ENCODE measurements at regions not wholly inside any gene's neighbourhood (a gene's known extent, or its start where the extent isn't known, plus 50 kb on each side); places are given as distances from the start of the nearest gene placed in this dataset.

DNA sequence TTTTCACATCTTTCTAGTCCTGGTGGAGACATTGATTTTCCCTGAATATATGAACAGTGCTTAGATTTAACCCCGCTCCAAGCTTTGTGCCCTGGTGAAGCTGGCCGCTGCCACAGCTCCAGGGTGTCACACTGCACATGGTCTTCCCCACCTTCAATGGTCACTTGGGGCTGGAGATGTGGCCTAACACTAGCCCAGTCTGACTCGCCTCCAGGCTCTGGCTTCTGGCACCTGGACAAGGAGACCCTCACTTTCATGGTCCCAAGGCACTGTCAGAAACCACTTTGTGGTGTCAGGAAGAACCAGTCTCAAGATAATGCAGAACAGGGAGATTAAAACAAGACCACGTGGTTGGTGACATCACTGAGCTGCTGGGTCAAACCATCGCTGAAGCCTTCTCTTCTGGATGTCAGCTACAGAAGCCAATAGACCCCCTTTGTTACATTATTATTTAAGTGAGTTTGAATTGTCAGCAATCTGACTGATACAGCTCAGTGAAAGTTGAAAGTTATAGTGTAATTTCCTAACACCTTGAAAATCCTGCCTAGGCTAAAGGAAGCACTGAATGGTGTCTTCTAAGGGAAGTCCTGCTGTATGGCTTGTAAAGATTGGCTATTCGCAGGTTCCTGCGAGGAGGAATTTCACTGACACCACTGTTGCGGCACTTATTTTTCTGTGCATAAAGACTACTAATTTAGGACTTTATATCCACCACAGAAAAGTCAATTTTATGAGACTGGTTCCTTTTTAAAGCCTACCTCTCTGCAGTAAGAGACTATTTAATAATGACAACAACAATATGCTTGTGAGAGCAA is 55.0 kb upstream of the CTDP1 start:
- WGBS, 2 donors: 63 to 71% methylated on average over 8 of the region's 8 CpGs
- TF ChIP-seq, protein P1, sequence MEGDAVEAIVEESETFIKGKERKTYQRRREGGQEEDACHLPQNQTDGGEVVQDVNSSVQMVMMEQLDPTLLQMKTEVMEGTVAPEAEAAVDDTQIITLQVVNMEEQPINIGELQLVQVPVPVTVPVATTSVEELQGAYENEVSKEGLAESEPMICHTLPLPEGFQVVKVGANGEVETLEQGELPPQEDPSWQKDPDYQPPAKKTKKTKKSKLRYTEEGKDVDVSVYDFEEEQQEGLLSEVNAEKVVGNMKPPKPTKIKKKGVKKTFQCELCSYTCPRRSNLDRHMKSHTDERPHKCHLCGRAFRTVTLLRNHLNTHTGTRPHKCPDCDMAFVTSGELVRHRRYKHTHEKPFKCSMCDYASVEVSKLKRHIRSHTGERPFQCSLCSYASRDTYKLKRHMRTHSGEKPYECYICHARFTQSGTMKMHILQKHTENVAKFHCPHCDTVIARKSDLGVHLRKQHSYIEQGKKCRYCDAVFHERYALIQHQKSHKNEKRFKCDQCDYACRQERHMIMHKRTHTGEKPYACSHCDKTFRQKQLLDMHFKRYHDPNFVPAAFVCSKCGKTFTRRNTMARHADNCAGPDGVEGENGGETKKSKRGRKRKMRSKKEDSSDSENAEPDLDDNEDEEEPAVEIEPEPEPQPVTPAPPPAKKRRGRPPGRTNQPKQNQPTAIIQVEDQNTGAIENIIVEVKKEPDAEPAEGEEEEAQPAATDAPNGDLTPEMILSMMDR (IDR thresholded peaks at IDR 0.05): no peak
- TF ChIP-seq POLR2A (IDR thresholded peaks at IDR 0.05): no peak
- peak in 1 of 2 donors; percentile 71 for DNase-seq (ENCODE audit: low spot score in 2 of 2)
- intact Hi-C loops (cut with DNase I; ENCODE audit: low total_unique reads): no loop called here
- H3K4me3 ChIP-seq (ENCODE audit: low read depth, poor library complexity, severe bottlenecking): no peak overlapping the region

DNA sequence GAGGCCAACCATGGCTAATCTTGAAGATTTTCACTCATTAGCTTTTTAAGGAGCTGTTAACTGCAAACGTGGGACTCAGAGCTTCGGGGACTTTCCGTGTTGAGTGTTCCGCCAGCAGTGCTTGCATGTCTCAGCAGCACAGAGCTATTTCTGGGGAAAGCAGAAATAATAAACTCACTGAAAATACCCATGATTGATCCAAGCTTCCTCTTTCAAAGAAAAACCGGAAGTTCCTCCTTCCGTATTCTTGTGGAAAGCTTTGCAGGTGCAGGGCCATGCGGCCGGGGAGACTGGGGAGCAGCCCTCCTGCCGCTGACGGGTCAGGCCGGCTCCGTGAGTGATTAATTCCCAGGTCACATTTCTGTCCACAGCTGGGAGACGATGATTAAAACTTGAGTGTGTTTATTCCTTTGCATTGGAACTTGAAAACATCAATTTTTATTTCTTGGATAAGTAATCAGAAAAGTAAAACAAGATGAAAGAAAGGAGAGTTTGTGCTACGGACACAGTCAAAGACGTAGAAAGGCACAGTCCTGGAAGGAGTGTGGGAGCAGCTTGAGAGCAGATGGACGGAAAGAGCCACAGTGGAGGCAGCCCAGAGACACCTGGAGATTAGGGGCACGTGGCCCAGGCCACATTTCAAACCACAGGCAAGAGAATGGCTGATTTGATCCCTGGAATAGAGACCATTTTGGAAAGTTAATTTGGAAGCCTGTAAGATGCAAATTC is 54.2 kb upstream of the CTDP1 start:
- TF ChIP-seq, protein P1 (IDR thresholded peaks at IDR 0.05): no peak
- no peak for TF ChIP-seq POLR2A (IDR thresholded peaks at IDR 0.05)
- intact Hi-C loops (cut with DNase I; ENCODE audit: low total_unique reads): no loop called here
- WGBS, 2 donors: 34 to 37% methylated on average over 17 of the region's 17 CpGs
- H3K4me3 ChIP-seq (ENCODE audit: low read depth, poor library complexity, severe bottlenecking): no peak overlapping the region
- peak in 1 of 2 donors; percentile 68 for DNase-seq (ENCODE audit: low spot score in 2 of 2)

DNA sequence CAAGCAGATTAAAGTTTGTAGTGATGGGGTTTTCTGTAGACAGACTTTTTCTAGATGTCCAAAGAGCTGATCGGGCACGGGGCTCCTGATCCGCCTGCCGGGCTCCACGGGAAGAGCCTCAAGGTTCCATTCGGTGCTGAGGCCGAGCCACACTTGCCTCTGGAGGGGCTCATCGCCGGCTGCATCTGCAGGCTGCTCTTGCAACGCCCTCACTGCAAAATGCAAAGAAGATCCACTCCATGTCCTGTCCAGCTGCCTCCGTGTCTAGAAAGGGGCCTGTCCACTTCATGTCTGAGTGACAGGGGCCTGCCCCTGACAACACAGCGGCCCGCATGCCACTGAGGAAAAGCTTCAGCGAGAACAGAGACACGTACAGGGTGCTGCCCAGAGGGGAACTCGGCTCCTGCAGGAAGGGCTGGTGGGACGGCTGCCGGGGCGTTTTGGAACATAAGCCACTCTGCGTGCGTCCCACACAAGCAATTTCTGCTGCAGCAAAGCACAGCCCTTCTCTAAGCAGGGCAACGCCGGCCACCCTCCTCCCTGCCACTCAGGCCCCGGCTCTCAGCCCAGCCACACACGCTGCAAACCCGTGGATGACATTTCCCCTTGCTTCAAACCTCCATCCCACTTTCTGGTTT is 53.6 kb upstream of the CTDP1 start:
- WGBS, 2 donors: 85 to 89% methylated on average over 23 to 26 of the region's 26 CpGs
- H3K4me3 ChIP-seq (ENCODE audit: low read depth, poor library complexity, severe bottlenecking): no peak overlapping the region
- DNase-seq (ENCODE audit: low spot score in 2 of 2): peak in 1 of 2 donors; percentile 81
- intact Hi-C loops (cut with DNase I; ENCODE audit: low total_unique reads): no loop called here
- TF ChIP-seq, protein P1 (IDR thresholded peaks at IDR 0.05): no peak
- TF ChIP-seq POLR2A (IDR thresholded peaks at IDR 0.05): no peak

DNA sequence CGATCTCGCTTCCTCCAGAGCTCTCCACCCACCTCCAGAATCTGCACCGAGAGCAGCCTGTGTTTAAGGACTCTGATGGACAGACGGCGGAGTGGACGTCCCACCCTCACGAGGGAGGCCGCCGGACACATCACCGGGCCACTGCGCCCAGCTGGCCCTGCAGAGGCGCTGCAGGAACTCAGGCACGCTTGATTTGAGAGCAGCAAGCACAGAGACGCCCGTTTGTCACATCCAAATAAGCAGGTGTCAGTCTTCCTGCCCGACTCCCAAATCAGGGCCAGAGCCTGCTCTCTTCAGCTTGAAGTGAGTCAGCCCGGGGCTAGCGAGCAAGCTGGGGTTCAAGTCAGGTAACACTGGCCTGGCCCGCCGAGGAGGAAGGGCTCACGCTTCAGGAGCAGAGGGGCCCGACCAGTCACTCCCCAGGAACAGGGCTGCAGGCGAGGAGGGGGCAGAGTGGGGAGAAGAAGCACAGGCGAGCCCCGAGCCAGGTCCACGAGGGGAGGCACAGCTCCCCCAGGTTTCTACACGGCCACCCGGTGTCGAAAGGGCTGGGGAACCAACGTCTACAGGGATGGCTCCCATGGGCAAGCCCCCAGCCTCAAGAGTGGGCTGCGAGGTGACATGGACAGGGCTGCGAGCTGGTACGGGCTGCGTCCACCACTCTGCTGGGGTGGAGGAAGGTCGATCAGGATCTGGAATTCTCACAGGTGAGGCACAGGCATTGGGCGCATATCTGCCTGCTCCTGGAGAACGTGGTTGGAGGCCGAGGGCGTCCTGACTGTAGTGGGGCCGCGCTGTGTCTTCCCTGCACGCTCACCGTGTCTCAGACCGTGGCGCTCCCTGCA is 52.5 kb upstream of the CTDP1 start:
- TF ChIP-seq POLR2A (IDR thresholded peaks at IDR 0.05): no peak
- TF ChIP-seq, protein P1 (IDR thresholded peaks at IDR 0.05): no peak
- DNase-seq (ENCODE audit: low spot score in 2 of 2): peak in 1 of 2 donors; percentile 85
- WGBS, 2 donors: 88 to 90% methylated on average over 26 to 45 of the region's 45 CpGs

DNA sequence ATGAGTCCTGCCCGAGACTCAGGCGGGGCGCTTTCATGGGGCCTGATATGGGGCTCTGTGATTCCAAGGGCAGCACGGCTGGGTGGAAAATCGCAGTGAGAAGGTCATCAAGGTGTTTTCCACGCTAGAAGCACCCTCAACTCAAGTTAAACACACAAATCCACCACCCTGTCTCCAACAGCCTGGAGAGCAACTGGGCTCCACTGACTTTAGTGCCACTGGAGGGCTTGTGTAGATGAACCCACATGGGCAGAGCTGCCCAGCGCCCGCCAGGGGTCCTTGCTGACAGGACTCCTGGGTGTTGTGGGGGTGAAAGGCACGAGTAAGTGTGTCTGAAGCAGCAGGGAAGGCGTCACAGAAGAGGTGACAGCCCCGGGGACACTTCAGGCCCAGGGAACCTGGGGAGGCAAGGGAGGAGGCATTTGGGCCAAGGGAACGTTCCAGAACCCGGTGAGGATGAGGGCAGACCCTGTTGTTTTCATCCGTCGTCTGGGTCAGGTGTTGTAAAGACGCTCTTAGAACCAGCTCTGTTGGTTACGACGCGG is 51.8 kb upstream of the CTDP1 start:
- no peak for TF ChIP-seq POLR2A (IDR thresholded peaks at IDR 0.05)
- TF ChIP-seq, protein P1 (IDR thresholded peaks at IDR 0.05): no peak
- no peak overlapping the region for H3K4me3 ChIP-seq (ENCODE audit: low read depth, poor library complexity, severe bottlenecking)
- intact Hi-C loops (cut with DNase I; ENCODE audit: low total_unique reads): no loop called here
- DNase-seq (ENCODE audit: low spot score in 2 of 2): peak in 1 of 2 donors; percentile 62
- WGBS, 2 donors: 90 to 94% methylated on average over 14 to 19 of the region's 19 CpGs

More for the DNA sequence above, 52.5 kb upstream of the CTDP1 start:
- no peak overlapping the region for H3K4me3 ChIP-seq (ENCODE audit: low read depth, poor library complexity, severe bottlenecking)
- intact Hi-C loops (cut with DNase I; ENCODE audit: low total_unique reads): no loop called here

Measured in lower leg skin (tissue), 4 donors.